AG09309 (cell line): ENCODE measurements at regions not wholly inside any gene's neighbourhood (a gene's known extent, or its start where the extent isn't known, plus 50 kb on each side); places are given as distances from the start of the nearest gene placed in this dataset.

ENCODE experiments used
- DNase-seq: peaks from one replicate; pipeline ENCODE4 v3.0.0-alpha.2; 2010; ENCODE audit warnings: low read depth
- H3K4me3 ChIP-seq: 2 replicates; pipeline ENCODE4 v1.5.1; 2011; ENCODE audit warnings: mild to moderate bottlenecking, low read depth, low read length, moderate library complexity; ENCODE audit not compliant: control insufficient read depth
- TF ChIP-seq, protein P1 (sequence below): IDR thresholded peaks from 2 replicates; pipeline ENCODE4 v1.5.1; 2011; ENCODE audit warnings: mild to moderate bottlenecking, low read depth, low read length, inconsistent platforms; ENCODE audit not compliant: insufficient read depth, control insufficient read depth; ENCODE audit errors: missing control alignments

GRCh38 chrX:39836802-39837420, 260.8 kb downstream of the BCOR start:
- TF ChIP-seq, protein P1, sequence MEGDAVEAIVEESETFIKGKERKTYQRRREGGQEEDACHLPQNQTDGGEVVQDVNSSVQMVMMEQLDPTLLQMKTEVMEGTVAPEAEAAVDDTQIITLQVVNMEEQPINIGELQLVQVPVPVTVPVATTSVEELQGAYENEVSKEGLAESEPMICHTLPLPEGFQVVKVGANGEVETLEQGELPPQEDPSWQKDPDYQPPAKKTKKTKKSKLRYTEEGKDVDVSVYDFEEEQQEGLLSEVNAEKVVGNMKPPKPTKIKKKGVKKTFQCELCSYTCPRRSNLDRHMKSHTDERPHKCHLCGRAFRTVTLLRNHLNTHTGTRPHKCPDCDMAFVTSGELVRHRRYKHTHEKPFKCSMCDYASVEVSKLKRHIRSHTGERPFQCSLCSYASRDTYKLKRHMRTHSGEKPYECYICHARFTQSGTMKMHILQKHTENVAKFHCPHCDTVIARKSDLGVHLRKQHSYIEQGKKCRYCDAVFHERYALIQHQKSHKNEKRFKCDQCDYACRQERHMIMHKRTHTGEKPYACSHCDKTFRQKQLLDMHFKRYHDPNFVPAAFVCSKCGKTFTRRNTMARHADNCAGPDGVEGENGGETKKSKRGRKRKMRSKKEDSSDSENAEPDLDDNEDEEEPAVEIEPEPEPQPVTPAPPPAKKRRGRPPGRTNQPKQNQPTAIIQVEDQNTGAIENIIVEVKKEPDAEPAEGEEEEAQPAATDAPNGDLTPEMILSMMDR = no peak
- no peak overlapping the region for H3K4me3 ChIP-seq
- DNase-seq = no peak

GRCh38 chrX:39837688-39838087, 260.1 kb downstream of the BCOR start:
- TF ChIP-seq, protein P1 = no peak
- H3K4me3 ChIP-seq = no peak overlapping the region
- no peak for DNase-seq

GRCh38 chrX:39839371-39839770, 258.4 kb downstream of the BCOR start:
- TF ChIP-seq, protein P1 = no peak

GRCh38 chrX:39840133-39840532, 257.6 kb downstream of the BCOR start:
- no peak overlapping the region for H3K4me3 ChIP-seq
- DNase-seq = no peak
- TF ChIP-seq, protein P1 = no peak

More at GRCh38 chrX:39839371-39839770, 258.4 kb downstream of the BCOR start:
- no peak overlapping the region for H3K4me3 ChIP-seq
- DNase-seq = no peak

DNA sequence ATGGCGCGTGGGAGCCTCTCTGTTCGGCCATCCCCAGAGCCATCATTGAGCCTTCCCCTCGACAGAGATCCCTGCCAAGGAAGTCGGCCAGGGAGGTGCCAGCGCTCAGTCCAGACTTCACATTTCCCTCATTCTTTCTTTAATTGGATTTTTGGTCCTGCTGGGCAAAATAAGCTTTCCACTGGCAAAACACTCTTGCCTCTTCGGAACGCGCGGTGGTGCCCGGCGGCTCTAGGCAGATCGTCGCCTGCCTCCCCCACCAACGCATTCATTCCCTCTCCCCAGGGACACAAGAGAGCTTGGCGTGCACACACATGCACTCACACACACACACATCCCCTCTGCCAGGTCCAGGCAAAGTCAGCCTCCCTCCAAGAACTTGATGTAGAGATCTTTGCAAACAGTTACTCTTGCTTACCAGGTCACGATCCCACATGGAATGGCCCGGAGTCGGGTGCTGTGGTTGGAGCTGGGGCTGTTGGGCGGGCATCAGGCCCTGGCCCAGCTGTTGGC, 257.1 kb downstream of the BCOR start:
- DNase-seq = no peak
- H3K4me3 ChIP-seq = no peak overlapping the region
- TF ChIP-seq, protein P1 = no peak

DNA sequence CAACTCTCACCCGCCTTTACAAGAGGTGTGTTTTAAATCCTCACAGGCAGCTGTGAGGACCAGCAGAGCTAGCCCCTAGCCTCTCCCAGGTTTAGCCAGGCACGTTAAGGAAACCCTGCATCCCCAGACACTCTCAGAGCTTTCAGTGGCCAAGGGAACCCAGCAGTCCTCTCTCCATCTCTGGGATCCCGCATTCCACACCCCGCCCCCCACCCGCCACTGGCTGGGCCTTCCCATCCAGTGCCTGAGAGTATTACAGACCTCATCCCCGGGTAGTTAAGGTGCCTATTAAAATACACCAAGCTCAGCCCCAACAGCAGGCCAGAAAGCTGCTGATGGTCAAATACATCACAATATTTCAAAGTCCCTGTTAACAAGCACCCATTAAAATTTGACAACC, 256.2 kb downstream of the BCOR start:
- DNase-seq = no peak
- TF ChIP-seq, protein P1 = no peak
- H3K4me3 ChIP-seq = no peak overlapping the region
